OCI-LY1 (cell line): ENCODE measurements at regions not wholly inside any gene's neighbourhood (a gene's known extent, or its start where the extent isn't known, plus 50 kb on each side); places are given as distances from the start of the nearest gene placed in this dataset.

Experiments used
- EZH2 ChIP-seq: fragments of 200-600 bp; sonication (generic), shearing (Covaris generic); IDR thresholded peaks from 2 replicates; pipeline ENCODE4 v1.8.0; 2017; ENCODE audit warnings: borderline replicate concordance, mixed run types, mild to moderate bottlenecking, antibody characterized with exemption, low read length, moderate library complexity, mixed read lengths
- TF ChIP-seq, protein P1 (sequence below): fragments of 200-600 bp; sonication (generic), shearing (Covaris generic); IDR thresholded peaks from 2 replicates; pipeline ENCODE4 v1.5.1; 2017; ENCODE audit warnings: mild to moderate bottlenecking, antibody characterized with exemption, low read length, moderate library complexity, mixed read lengths

- TF ChIP-seq, protein P1, sequence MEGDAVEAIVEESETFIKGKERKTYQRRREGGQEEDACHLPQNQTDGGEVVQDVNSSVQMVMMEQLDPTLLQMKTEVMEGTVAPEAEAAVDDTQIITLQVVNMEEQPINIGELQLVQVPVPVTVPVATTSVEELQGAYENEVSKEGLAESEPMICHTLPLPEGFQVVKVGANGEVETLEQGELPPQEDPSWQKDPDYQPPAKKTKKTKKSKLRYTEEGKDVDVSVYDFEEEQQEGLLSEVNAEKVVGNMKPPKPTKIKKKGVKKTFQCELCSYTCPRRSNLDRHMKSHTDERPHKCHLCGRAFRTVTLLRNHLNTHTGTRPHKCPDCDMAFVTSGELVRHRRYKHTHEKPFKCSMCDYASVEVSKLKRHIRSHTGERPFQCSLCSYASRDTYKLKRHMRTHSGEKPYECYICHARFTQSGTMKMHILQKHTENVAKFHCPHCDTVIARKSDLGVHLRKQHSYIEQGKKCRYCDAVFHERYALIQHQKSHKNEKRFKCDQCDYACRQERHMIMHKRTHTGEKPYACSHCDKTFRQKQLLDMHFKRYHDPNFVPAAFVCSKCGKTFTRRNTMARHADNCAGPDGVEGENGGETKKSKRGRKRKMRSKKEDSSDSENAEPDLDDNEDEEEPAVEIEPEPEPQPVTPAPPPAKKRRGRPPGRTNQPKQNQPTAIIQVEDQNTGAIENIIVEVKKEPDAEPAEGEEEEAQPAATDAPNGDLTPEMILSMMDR: no peak
- TF ChIP-seq EZH2: no peak
These were observed 315.8 kb upstream of the TSHZ3 start for GRCh38 chr19:31664997-31665396.
